H1 (cell line): ENCODE measurements at regions not wholly inside any gene's neighbourhood (a gene's known extent, or its start where the extent isn't known, plus 50 kb on each side); places are given as distances from the start of the nearest gene placed in this dataset.

Experiments
- CTCF ChIA-PET: fragments of 300-600 bp; sonication (Branson Sonifier 250); formaldehyde crosslinking; loops from one replicate; lab custom pipeline; 2021; ENCODE audit not compliant: partially characterized antibody; lab: Charles Lee
- POLR2A ChIA-PET: fragments of 300-600 bp; sonication (Branson Sonifier 250); formaldehyde crosslinking; loops from one replicate; lab custom pipeline; 2021; ENCODE audit warnings: inconsistent platforms; ENCODE audit not compliant: partially characterized antibody; lab: Charles Lee
- DNase-seq, 2 experiments: peaks; one replicate each; pipeline versions ENCODE4 v3.0.0 to v3.0.0-alpha.2; 2010 to 2022; ENCODE audit warnings: low spot score in 2 of 2, low read depth in 1 of 2, mixed read lengths in 1 of 2
- FAIRE-seq: peaks from 2 replicates; lab custom pipeline; 2011; peaks lifted over from hg19 to GRCh38; lab: Jason Lieb, UNC
- H2AFZ ChIP-seq: 2 replicates; pipeline ENCODE4 v1.8.1; 2012; ENCODE audit warnings: low read length, inconsistent platforms
- H2AK5ac ChIP-seq: 2 replicates; pipeline ENCODE4 v1.6.1; 2013; ENCODE audit warnings: low read depth, low read length
- H2BK120ac ChIP-seq: replicated peaks from 2 replicates; pipeline ENCODE3; 2013; ENCODE audit warnings: low read depth, low read length, inconsistent platforms
- H2BK12ac ChIP-seq: 2 replicates; pipeline ENCODE4 v1.6.1; 2013; ENCODE audit warnings: low read depth, low read length
- H2BK15ac ChIP-seq: 2 replicates; pipeline ENCODE4 v1.6.1; 2013; ENCODE audit warnings: low read length
- H2BK20ac ChIP-seq: 2 replicates; pipeline ENCODE4 v1.6.1; 2013; ENCODE audit warnings: low read length
- H2BK5ac ChIP-seq: 2 replicates; pipeline ENCODE4 v1.6.1; 2013; ENCODE audit warnings: low read depth, low read length
- H3K14ac ChIP-seq: 2 replicates; pipeline ENCODE4 v1.6.1; 2013; ENCODE audit warnings: inconsistent platforms; ENCODE audit not compliant: insufficient read length
- H3K18ac ChIP-seq: 2 replicates; pipeline ENCODE4 v1.6.1; 2013; ENCODE audit warnings: low read length; ENCODE audit errors: extremely low read depth
- H3K23ac ChIP-seq: 2 replicates; pipeline ENCODE4 v1.6.1; 2013; ENCODE audit warnings: inconsistent platforms; ENCODE audit not compliant: insufficient read length
- H3K23me2 ChIP-seq: 2 replicates; pipeline ENCODE4 v1.6.1; 2013; ENCODE audit warnings: low read depth, low read length
- H3K27ac ChIP-seq: 2 replicates; pipeline ENCODE4 v1.6.1; 2011; ENCODE audit warnings: low read depth, low read length, inconsistent platforms
- H3K27me3 ChIP-seq, 4 experiments: replicated peaks in 1 of 4; 1 replicate in 1 of 4; 2 replicates in 3 of 4; pipeline versions ENCODE4 v1.6.1 to v1.8.1; 2011 to 2013; ENCODE audit warnings: low read length in 3 of 4, mild to moderate bottlenecking in 3 of 4, inconsistent platforms in 2 of 4, mixed read lengths in 2 of 4, moderate library complexity in 1 of 4; ENCODE audit not compliant: control insufficient read depth in 3 of 4, insufficient read depth in 3 of 4; ENCODE audit errors: extremely low read depth in 1 of 4
- H3K36me3 ChIP-seq, 4 experiments: 2 replicates each; pipeline versions ENCODE4 v1.6.1 to v1.8.1; 2011 to 2013; ENCODE audit warnings: mild to moderate bottlenecking in 4 of 4, low read length in 3 of 4, moderate library complexity in 2 of 4, control low read depth in 1 of 4, inconsistent platforms in 1 of 4; ENCODE audit not compliant: insufficient read depth in 4 of 4, control insufficient read depth in 2 of 4
- H3K4ac ChIP-seq: replicated peaks from 2 replicates; pipeline ENCODE3; 2013; ENCODE audit warnings: low read length, low read depth, mixed read lengths, inconsistent platforms; ENCODE audit not compliant: insufficient read length
- H3K4me1 ChIP-seq, 4 experiments: replicated peaks in 1 of 4; 1 replicate in 1 of 4; 2 replicates in 3 of 4; pipeline versions ENCODE4 v1.6.1 to v1.8.1; 2011 to 2013; ENCODE audit warnings: low read length in 3 of 4, inconsistent platforms in 2 of 4, mixed read lengths in 1 of 4; ENCODE audit not compliant: insufficient read depth in 4 of 4, control insufficient read depth in 3 of 4
- H3K4me2 ChIP-seq, 2 experiments: 2 replicates each; pipeline versions ENCODE4 v1.6.1 to v1.8.1; 2011 to 2013; ENCODE audit warnings: low read depth in 2 of 2, low read length in 2 of 2, control low read depth in 1 of 2, inconsistent platforms in 1 of 2, mild to moderate bottlenecking in 1 of 2; ENCODE audit not compliant: insufficient read depth in 1 of 2
- H3K4me3 ChIP-seq, 4 experiments: fragments of 200-600, 300-600 bp in 1 of 4; sonication (generic), shearing (Covaris generic), sonication (Bioruptor Twin) in 1 of 4; 2 replicates each; pipeline versions ENCODE4 v1.5.1 to v1.8.1; 2011 to 2016; ENCODE audit warnings: low read length in 4 of 4, low read depth in 3 of 4, control low read depth in 2 of 4, inconsistent platforms in 2 of 4, mild to moderate bottlenecking in 2 of 4, mixed read lengths in 1 of 4, moderate library complexity in 1 of 4; ENCODE audit not compliant: insufficient read depth in 2 of 4; ENCODE audit errors: extremely low read depth in 1 of 4
- H3K56ac ChIP-seq: replicated peaks from 2 replicates; pipeline ENCODE3; 2013; ENCODE audit warnings: low read depth, mild to moderate bottlenecking, mixed read lengths, low read length, inconsistent platforms; ENCODE audit not compliant: insufficient read length
- H3K79me1 ChIP-seq: 2 replicates; pipeline ENCODE4 v1.6.1; 2013; ENCODE audit warnings: low read depth, low read length, control low read depth
- H3K79me2 ChIP-seq, 2 experiments: 2 replicates each; pipeline versions ENCODE4 v1.6.1 to v1.8.1; 2012 to 2013; ENCODE audit warnings: low read length in 2 of 2, mild to moderate bottlenecking in 2 of 2, inconsistent platforms in 1 of 2; ENCODE audit not compliant: insufficient read depth in 2 of 2, control insufficient read depth in 1 of 2
- H3K9ac ChIP-seq, 4 experiments: replicated peaks in 1 of 4; 1 replicate in 1 of 4; 2 replicates in 3 of 4; pipeline versions ENCODE4 v1.6.1 to v1.8.1; 2011 to 2013; ENCODE audit warnings: low read depth in 3 of 4, low read length in 3 of 4, control low read depth in 2 of 4, mild to moderate bottlenecking in 2 of 4, moderate library complexity in 2 of 4, inconsistent platforms in 1 of 4; ENCODE audit errors: extremely low read depth in 1 of 4
- H3K9me3 ChIP-seq, 2 experiments: 2 replicates each; pipeline versions ENCODE4 v1.6.1 to v1.8.1; 2012 to 2013; ENCODE audit warnings: mild to moderate bottlenecking in 2 of 2, moderate library complexity in 2 of 2, control low read depth in 1 of 2, inconsistent platforms in 1 of 2, low read depth in 1 of 2, low read length in 1 of 2, mixed read lengths in 1 of 2; ENCODE audit not compliant: insufficient read depth in 2 of 2
- H4K20me1 ChIP-seq, 2 experiments: replicated peaks in 1 of 2; 2 replicates each; pipeline versions ENCODE3 to v1.8.1; 2011 to 2013; ENCODE audit warnings: inconsistent platforms in 2 of 2, low read length in 2 of 2, mild to moderate bottlenecking in 1 of 2; ENCODE audit not compliant: insufficient read depth in 2 of 2, control insufficient read depth in 1 of 2
- H4K5ac ChIP-seq: 2 replicates; pipeline ENCODE4 v1.6.1; 2013; ENCODE audit warnings: low read length, low read depth, mixed read lengths, inconsistent platforms; ENCODE audit not compliant: insufficient read length
- H4K8ac ChIP-seq: 2 replicates; pipeline ENCODE4 v1.8.0; 2013; ENCODE audit warnings: mild to moderate bottlenecking, moderate library complexity, low read length, inconsistent platforms; ENCODE audit not compliant: insufficient read depth; ENCODE audit errors: extremely low read depth
- H4K91ac ChIP-seq: replicated peaks from 2 replicates; pipeline ENCODE3; 2013; ENCODE audit warnings: low read length, mixed read lengths, inconsistent platforms; ENCODE audit not compliant: insufficient read length
- SP2 ChIP-seq: IDR thresholded peaks from 2 replicates; pipeline ENCODE4 v1.6.1; 2012; ENCODE audit warnings: mild to moderate bottlenecking, low read length, inconsistent platforms
- WGBS, 2 experiments: shearing (Covaris generic) in 1 of 2; methylation state at CpG; one replicate each; pipeline versions ENCODE4 v1.1.6 to v1.1.7; 2013 to 2015; ENCODE audit warnings: low lambda C conversion rate in 2 of 2, mixed read lengths in 2 of 2, inconsistent platforms in 1 of 2, low coverage in 1 of 2, missing lambda C conversion rate in 1 of 2; ENCODE audit not compliant: insufficient replicate concordance in 2 of 2, insufficient coverage in 1 of 2, insufficient read length in 1 of 2; ENCODE audit errors: extremely low coverage in 1 of 2, missing lambda C conversion rate in 1 of 2; 5-methylcytosine and 5-hydroxymethylcytosine counted together

DNA sequence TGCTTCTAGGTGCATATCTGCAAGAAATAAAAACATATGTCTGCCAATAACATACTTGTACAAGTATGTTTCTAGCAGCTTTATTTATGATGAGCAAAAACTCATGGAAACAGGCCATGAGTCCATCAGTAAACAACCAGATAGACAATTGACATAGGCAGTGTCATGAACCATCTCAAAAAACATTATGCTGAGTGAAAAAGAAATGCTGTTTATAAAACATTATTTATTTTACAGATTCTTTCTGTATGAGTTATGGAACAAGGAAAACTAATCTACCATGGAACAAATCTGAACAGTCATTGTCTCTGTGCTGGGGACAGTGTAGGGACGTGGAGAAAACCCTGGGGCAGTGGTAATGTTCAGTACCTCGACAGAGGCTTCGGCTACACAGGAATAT is 283.9 kb downstream of the UQCRFS1 start:
- no peak overlapping the region for H2BK12ac ChIP-seq
- H2BK5ac ChIP-seq = no peak overlapping the region
- H2AK5ac ChIP-seq = no peak overlapping the region
- no peaks in the 10 kb centered on the region for H3K9me3 ChIP-seq
- ChIA-PET CTCF (interaction anchor here (0.7 kb wide), 1 partner anchor 503 kb away, joined by 5 read pairs; no protein-coding TSS in a partner anchor), POLR2A (no interaction called here)
- no peak overlapping the region for H3K18ac ChIP-seq
- no peak overlapping the region for H3K4me3 ChIP-seq
- H3K27ac ChIP-seq = no peak overlapping the region
- no peak overlapping the region for H4K91ac ChIP-seq
- H4K20me1 ChIP-seq = no peaks in the 10 kb centered on the region
- no peaks in the 10 kb centered on the region for H3K27me3 ChIP-seq
- no peaks in the 10 kb centered on the region for H3K4me1 ChIP-seq
- no peak overlapping the region for H3K14ac ChIP-seq
- no peak overlapping the region for H2AFZ ChIP-seq
- TF ChIP-seq SP2 = no peak
- H3K4ac ChIP-seq = no peak overlapping the region
- H2BK15ac ChIP-seq = no peak overlapping the region
- no peak overlapping the region for H3K23ac ChIP-seq
- no peak overlapping the region for H4K5ac ChIP-seq
- no peak for FAIRE-seq
- H4K8ac ChIP-seq = no peak overlapping the region
- 86% methylated on average over 3 of the region's 3 CpGs; no CpG with 5 or more reads in 1 of the 2 experiments for WGBS, 2 experiments
- H3K79me2 ChIP-seq = no peaks in the 10 kb centered on the region
- H3K23me2 ChIP-seq = no peaks in the 10 kb centered on the region
- H3K56ac ChIP-seq = no peak overlapping the region
- DNase-seq = no peak
- no peak overlapping the region for H3K9ac ChIP-seq
- no peak overlapping the region for H2BK20ac ChIP-seq
- no peak overlapping the region for H2BK120ac ChIP-seq
- H3K36me3 ChIP-seq = no peaks in the 10 kb centered on the region
- no peak overlapping the region for H3K4me2 ChIP-seq
- no peaks in the 10 kb centered on the region for H3K79me1 ChIP-seq
